Panc1 (cell line): ENCODE measurements at regions not wholly inside any gene's neighbourhood (a gene's known extent, or its start where the extent isn't known, plus 50 kb on each side); places are given as distances from the start of the nearest gene placed in this dataset.

Source experiments
- POLR2AphosphoS5 ChIP-seq: IDR thresholded peaks from 2 replicates; pipeline ENCODE4 v1.6.1; 2012; ENCODE audit warnings: mild to moderate bottlenecking, low read depth, low read length, moderate library complexity
- TF ChIP-seq, protein P1 (sequence below): fragments of 450-650 bp; IDR thresholded peaks from 2 replicates; pipeline ENCODE4 v1.5.1; 2017; ENCODE audit warnings: mild to moderate bottlenecking
- TF ChIP-seq, protein P2 (sequence below), 2 experiments: IDR thresholded peaks; 2 replicates each; pipeline ENCODE4 v1.6.1; 2011 to 2012; ENCODE audit warnings: low read depth in 2 of 2, control low read depth in 1 of 2, low read length in 1 of 2, mild to moderate bottlenecking in 1 of 2, moderate library complexity in 1 of 2; ENCODE audit not compliant: insufficient read depth in 1 of 2

DNA sequence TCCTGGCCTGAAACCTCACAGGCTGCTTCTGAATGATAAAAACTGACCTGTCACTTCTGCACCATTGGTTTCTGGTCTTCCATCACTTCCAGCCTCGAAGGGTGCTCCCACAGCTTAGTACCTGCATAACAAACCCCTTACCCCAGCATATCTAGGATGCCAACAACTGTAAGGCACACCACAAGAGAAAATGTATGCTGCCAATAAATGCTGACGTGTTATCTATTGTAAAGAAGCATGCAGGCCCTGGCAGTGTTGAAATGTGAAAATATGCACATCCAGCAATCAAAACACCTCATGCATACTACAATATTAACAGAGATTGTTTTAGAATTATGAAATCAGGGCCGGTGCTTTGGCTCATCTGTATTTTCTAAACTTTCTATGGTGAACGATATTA, 242.0 kb upstream of the NSMCE3 start:
- TF ChIP-seq, protein P1, sequence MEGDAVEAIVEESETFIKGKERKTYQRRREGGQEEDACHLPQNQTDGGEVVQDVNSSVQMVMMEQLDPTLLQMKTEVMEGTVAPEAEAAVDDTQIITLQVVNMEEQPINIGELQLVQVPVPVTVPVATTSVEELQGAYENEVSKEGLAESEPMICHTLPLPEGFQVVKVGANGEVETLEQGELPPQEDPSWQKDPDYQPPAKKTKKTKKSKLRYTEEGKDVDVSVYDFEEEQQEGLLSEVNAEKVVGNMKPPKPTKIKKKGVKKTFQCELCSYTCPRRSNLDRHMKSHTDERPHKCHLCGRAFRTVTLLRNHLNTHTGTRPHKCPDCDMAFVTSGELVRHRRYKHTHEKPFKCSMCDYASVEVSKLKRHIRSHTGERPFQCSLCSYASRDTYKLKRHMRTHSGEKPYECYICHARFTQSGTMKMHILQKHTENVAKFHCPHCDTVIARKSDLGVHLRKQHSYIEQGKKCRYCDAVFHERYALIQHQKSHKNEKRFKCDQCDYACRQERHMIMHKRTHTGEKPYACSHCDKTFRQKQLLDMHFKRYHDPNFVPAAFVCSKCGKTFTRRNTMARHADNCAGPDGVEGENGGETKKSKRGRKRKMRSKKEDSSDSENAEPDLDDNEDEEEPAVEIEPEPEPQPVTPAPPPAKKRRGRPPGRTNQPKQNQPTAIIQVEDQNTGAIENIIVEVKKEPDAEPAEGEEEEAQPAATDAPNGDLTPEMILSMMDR: no peak
- TF ChIP-seq, protein P2, sequence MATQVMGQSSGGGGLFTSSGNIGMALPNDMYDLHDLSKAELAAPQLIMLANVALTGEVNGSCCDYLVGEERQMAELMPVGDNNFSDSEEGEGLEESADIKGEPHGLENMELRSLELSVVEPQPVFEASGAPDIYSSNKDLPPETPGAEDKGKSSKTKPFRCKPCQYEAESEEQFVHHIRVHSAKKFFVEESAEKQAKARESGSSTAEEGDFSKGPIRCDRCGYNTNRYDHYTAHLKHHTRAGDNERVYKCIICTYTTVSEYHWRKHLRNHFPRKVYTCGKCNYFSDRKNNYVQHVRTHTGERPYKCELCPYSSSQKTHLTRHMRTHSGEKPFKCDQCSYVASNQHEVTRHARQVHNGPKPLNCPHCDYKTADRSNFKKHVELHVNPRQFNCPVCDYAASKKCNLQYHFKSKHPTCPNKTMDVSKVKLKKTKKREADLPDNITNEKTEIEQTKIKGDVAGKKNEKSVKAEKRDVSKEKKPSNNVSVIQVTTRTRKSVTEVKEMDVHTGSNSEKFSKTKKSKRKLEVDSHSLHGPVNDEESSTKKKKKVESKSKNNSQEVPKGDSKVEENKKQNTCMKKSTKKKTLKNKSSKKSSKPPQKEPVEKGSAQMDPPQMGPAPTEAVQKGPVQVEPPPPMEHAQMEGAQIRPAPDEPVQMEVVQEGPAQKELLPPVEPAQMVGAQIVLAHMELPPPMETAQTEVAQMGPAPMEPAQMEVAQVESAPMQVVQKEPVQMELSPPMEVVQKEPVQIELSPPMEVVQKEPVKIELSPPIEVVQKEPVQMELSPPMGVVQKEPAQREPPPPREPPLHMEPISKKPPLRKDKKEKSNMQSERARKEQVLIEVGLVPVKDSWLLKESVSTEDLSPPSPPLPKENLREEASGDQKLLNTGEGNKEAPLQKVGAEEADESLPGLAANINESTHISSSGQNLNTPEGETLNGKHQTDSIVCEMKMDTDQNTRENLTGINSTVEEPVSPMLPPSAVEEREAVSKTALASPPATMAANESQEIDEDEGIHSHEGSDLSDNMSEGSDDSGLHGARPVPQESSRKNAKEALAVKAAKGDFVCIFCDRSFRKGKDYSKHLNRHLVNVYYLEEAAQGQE (IDR thresholded peaks at IDR 0.05; ENCODE audit: insufficient read depth in 1 of 2, low read depth in 2 of 2, low read length in 1 of 2): no peak
- no peak for TF ChIP-seq POLR2AphosphoS5
